HCT116 (cell line): ENCODE measurements at regions not wholly inside any gene's neighbourhood (a gene's known extent, or its start where the extent isn't known, plus 50 kb on each side); places are given as distances from the start of the nearest gene placed in this dataset.

Source experiments
- ATAC-seq: fragments of 200-7000 bp; cut with Tn5 transposase; 2 replicates; pipeline ENCODE4 v1.9.1; 2020; ENCODE audit warnings: mild to moderate bottlenecking, moderate library complexity
- BruUV-seq: library from RNA; stranded (reverse); fragments of 400-500 nt; replicated peaks from 2 replicates; lab custom pipeline; 2021; lab: Mats Ljungman, UMichigan
- CTCF ChIA-PET: fragments of 300-600 bp; sonication (Branson Sonifier 250); formaldehyde crosslinking; loops from one replicate; lab custom pipeline; 2021; ENCODE audit warnings: antibody characterized with exemption; lab: Charles Lee
- POLR2A ChIA-PET: fragments of 300-600, 350-600 bp; sonication (Branson Sonifier 250); formaldehyde crosslinking; loops from one replicate; lab custom pipeline; 2021; ENCODE audit warnings: antibody characterized with exemption; lab: Charles Lee
- RAD21 ChIA-PET, 2 experiments: fragments of 300-600 bp; sonication (Branson Sonifier 250); formaldehyde crosslinking; loops; one replicate each; lab custom pipeline; 2023; ENCODE audit warnings: low total read pairs in 2 of 2; ENCODE audit not compliant: uncharacterized antibody in 2 of 2, unreplicated experiment in 2 of 2, low non-redundant PET in 1 of 2; lab: Charles Lee
- DNase-seq: peaks from one replicate; pipeline ENCODE4 v3.0.0-alpha.2; 2010; ENCODE audit warnings: low read depth, low spot score
- H2AFZ ChIP-seq: fragments of 200-600 bp; shearing (Covaris generic), sonication (generic); 2 replicates; pipeline ENCODE4 v1.6.1; 2017; ENCODE audit warnings: low read depth, mixed run types, mixed read lengths, antibody characterized with exemption, low read length; ENCODE audit not compliant: poor library complexity, severe bottlenecking
- H3K27ac ChIP-seq: 2 replicates; pipeline ENCODE4 v1.5.1; 2012; ENCODE audit warnings: low read depth, low read length
- H3K27me3 ChIP-seq: fragments of 200-600 bp; sonication (generic); 2 replicates; pipeline ENCODE4 v1.6.1; 2016; ENCODE audit warnings: mixed run types, low read length, mixed read lengths; ENCODE audit not compliant: insufficient read depth
- H3K36me3 ChIP-seq, 2 experiments: fragments of 200-500 bp in 1 of 2; fragments of 200-600 bp in 1 of 2; sonication (Bioruptor generic) in 1 of 2; sonication (generic) in 1 of 2; 2 replicates each; pipeline versions ENCODE4 v1.5.1 to v1.6.1; 2014 to 2016; ENCODE audit warnings: low read length in 2 of 2, inconsistent platforms in 1 of 2, mixed read lengths in 1 of 2, mixed run types in 1 of 2; ENCODE audit not compliant: insufficient read depth in 2 of 2, control insufficient read depth in 1 of 2
- H3K4me1 ChIP-seq, 2 experiments: fragments of 200-600 bp in 1 of 2; sonication (generic) in 1 of 2; 2 replicates each; pipeline versions ENCODE4 v1.5.1 to v1.6.1; 2012 to 2017; ENCODE audit warnings: low read length in 2 of 2, inconsistent platforms in 1 of 2, mild to moderate bottlenecking in 1 of 2, mixed read lengths in 1 of 2, mixed run types in 1 of 2, moderate library complexity in 1 of 2; ENCODE audit not compliant: insufficient read depth in 2 of 2, control insufficient read depth in 1 of 2
- H3K4me2 ChIP-seq: fragments of 200-600 bp; sonication (generic); 2 replicates; pipeline ENCODE4 v1.6.1; 2017; ENCODE audit warnings: mixed run types, low read length, mixed read lengths
- H3K4me3 ChIP-seq, 2 experiments: fragments of 200-600 bp in 1 of 2; sonication (generic) in 1 of 2; replicated peaks in 1 of 2; 2 replicates each; pipeline ENCODE4 v1.5.1; 2011 to 2016; ENCODE audit warnings: low read length in 2 of 2, control low read depth in 1 of 2, low read depth in 1 of 2, mild to moderate bottlenecking in 1 of 2, mixed read lengths in 1 of 2, mixed run types in 1 of 2
- H3K79me2 ChIP-seq: fragments of 200-600 bp; sonication (generic); 2 replicates; pipeline ENCODE4 v1.6.1; 2017; ENCODE audit warnings: mild to moderate bottlenecking, mixed run types, low read length, moderate library complexity, mixed read lengths; ENCODE audit not compliant: insufficient read depth
- H3K9ac ChIP-seq: fragments of 200-600 bp; sonication (generic); 2 replicates; pipeline ENCODE4 v1.6.1; 2016; ENCODE audit warnings: low read length, mixed read lengths
- H3K9me2 ChIP-seq: fragments of 200-600 bp; sonication (generic), shearing (Covaris generic); 2 replicates; pipeline ENCODE4 v1.6.1; 2017; ENCODE audit warnings: mixed run types, mild to moderate bottlenecking, moderate library complexity; ENCODE audit not compliant: insufficient read depth
- H3K9me3 ChIP-seq, 2 experiments: fragments of 200-500 bp in 1 of 2; fragments of 200-600 bp in 1 of 2; sonication (Bioruptor generic) in 1 of 2; sonication (generic) in 1 of 2; 2 replicates each; pipeline ENCODE4 v1.6.1; 2014 to 2017; ENCODE audit warnings: low read length in 2 of 2, mixed read lengths in 2 of 2, inconsistent platforms in 1 of 2, low read depth in 1 of 2, mild to moderate bottlenecking in 1 of 2, mixed run types in 1 of 2, moderate library complexity in 1 of 2; ENCODE audit not compliant: control insufficient read depth in 1 of 2, insufficient read depth in 1 of 2
- H4K20me1 ChIP-seq: fragments of 200-600 bp; sonication (generic), shearing (Covaris generic); 2 replicates; pipeline ENCODE4 v1.6.1; 2017; ENCODE audit warnings: mixed run types, mild to moderate bottlenecking, moderate library complexity; ENCODE audit not compliant: insufficient read depth
- CBX3 ChIP-seq: IDR thresholded peaks from 2 replicates; pipeline ENCODE4 v1.6.1; 2012; ENCODE audit warnings: low read depth
- CEBPB ChIP-seq: IDR thresholded peaks from 2 replicates; pipeline ENCODE4 v1.6.1; 2012; ENCODE audit warnings: low read depth
- EGR1 ChIP-seq: IDR thresholded peaks from 2 replicates; pipeline ENCODE4 v1.6.1; 2012; ENCODE audit warnings: low read depth
- ELF1 ChIP-seq: IDR thresholded peaks from 2 replicates; pipeline ENCODE4 v1.6.1; 2012; ENCODE audit warnings: low read depth, borderline replicate concordance
- EZH2 ChIP-seq: fragments of 200-600 bp; sonication (generic); IDR thresholded peaks from 2 replicates; pipeline ENCODE4 v1.6.1; 2017; ENCODE audit warnings: antibody characterized with exemption, mixed run types
- EZH2phosphoT487 ChIP-seq: fragments of 200-600 bp; IDR thresholded peaks from 2 replicates; pipeline ENCODE4 v1.6.1; 2018; ENCODE audit warnings: antibody characterized with exemption, borderline replicate concordance
- FOSL1 ChIP-seq: IDR thresholded peaks from 2 replicates; pipeline ENCODE4 v1.6.1; 2012; ENCODE audit warnings: low read depth
- JUND ChIP-seq: IDR thresholded peaks from 2 replicates; pipeline ENCODE4 v1.6.1; 2012
- MAX ChIP-seq: IDR thresholded peaks from 2 replicates; pipeline ENCODE4 v1.6.1; 2012
- POLR2A ChIP-seq: IDR thresholded peaks from 2 replicates; pipeline ENCODE4 v1.7.0; 2011; ENCODE audit warnings: borderline replicate concordance; ENCODE audit not compliant: insufficient read depth, insufficient read length; ENCODE audit errors: extremely low read depth
- POLR2AphosphoS5 ChIP-seq: IDR thresholded peaks from 2 replicates; pipeline ENCODE4 v1.6.1; 2011; ENCODE audit warnings: mild to moderate bottlenecking, low read depth, low read length, moderate library complexity
- RAD21 ChIP-seq: IDR thresholded peaks from 2 replicates; pipeline ENCODE4 v1.6.1; 2012; ENCODE audit warnings: low read depth, mild to moderate bottlenecking
- SRF ChIP-seq: IDR thresholded peaks from 2 replicates; pipeline ENCODE4 v1.6.1; 2012; ENCODE audit warnings: low read depth
- TCF7L2 ChIP-seq: IDR thresholded peaks from 2 replicates; pipeline ENCODE4 v1.7.0; 2011; ENCODE audit warnings: borderline replicate concordance, inconsistent platforms; ENCODE audit not compliant: insufficient read depth, insufficient read length; ENCODE audit errors: extremely low read depth
- YY1 ChIP-seq: IDR thresholded peaks from 2 replicates; pipeline ENCODE4 v1.6.1; 2011; ENCODE audit warnings: low read length, low read depth, moderate library complexity, mild to moderate bottlenecking; ENCODE audit not compliant: insufficient replicate concordance; ENCODE audit errors: extremely low read depth
- ZFX ChIP-seq: fragments of 450-650 bp; IDR thresholded peaks from 2 replicates; pipeline ENCODE4 v1.6.1; 2017
- ZNF274 ChIP-seq: fragments of 200-500 bp; sonication (Bioruptor generic); IDR thresholded peaks from 2 replicates; pipeline ENCODE4 v1.6.1; 2014; ENCODE audit warnings: mild to moderate bottlenecking, low read depth, low read length, inconsistent platforms
- intact Hi-C: fragments of 100-400 bp; cut with micrococcal nuclease; formaldehyde crosslinking; loops from 2 replicates; pipeline ENCODE4 v1.10.0; 2022

- Histone ChIP-seq H3K27ac (no peak overlapping the region), H3K4me3 (no peak overlapping the region), H3K79me2 (no peaks in the 10 kb centered on the region), H3K4me2 (no peak overlapping the region), H4K20me1 (no peaks in the 10 kb centered on the region), H3K27me3 (no peaks in the 10 kb centered on the region), H3K9me2 (no peaks in the 10 kb centered on the region), H3K9me3 (no peaks in the 10 kb centered on the region), H3K4me1 (no peaks in the 10 kb centered on the region), H2AFZ (no peak overlapping the region), H3K36me3 (no peaks in the 10 kb centered on the region), H3K9ac (no peak overlapping the region)
- ATAC-seq (no peak), DNase-seq (no peak)
- RAD21 ChIA-PET = no interaction called here
- POLR2A ChIA-PET = no interaction called here
- no TSS peak for BruUV-seq
- TF ChIP-seq CBX3 (no peak), SRF (no peak), YY1 (no peak), EGR1 (no peak), POLR2A (no peak), EZH2 (no peak), TCF7L2 (no peak), JUND (no peak), RAD21 (no peak), ZFX (no peak), CEBPB (no peak), FOSL1 (no peak), POLR2AphosphoS5 (no peak), EZH2phosphoT487 (no peak), MAX (no peak), ZNF274 (no peak), ELF1 (no peak)
- CTCF ChIA-PET = no interaction called here
- intact Hi-C loops = no loop called here
Observed at GRCh38 chr3:13714251-13714916, 165.5 kb downstream of the FBLN2 start.
